ENCODE measurements at regions not wholly inside any gene's neighbourhood (a gene's known extent, or its start where the extent isn't known, plus 50 kb on each side); places are given as distances from the start of the nearest gene placed in this dataset.

- H3K27ac ChIP-seq, result peak overlapping the region; percentile 27
- TF ChIP-seq CTCF (conservative IDR thresholded peaks at IDR 0.05), result no peak
These were observed 60.7 kb upstream of the SLC13A1 start for GRCh38 chr7:123260428-123260960.

DNA sequence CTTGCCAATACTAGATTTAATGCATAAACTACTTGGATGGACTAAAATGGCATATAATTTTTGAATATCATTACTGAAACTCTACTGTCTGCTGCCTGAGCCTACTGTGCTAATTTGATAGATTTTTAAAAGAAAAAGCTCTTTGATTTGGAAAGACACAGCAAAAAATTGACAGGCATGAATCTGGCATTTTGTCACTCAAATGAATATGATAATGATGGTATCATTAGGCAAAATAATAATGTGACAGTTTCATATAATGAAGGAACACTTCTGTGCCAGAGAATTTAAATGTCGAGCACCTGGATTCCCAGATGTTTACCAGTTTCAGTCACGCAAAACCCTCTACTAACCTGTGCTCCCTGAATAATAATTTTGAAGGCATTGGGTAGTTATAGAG is 60.0 kb upstream of the SLC13A1 start:
- no peak overlapping the region for H3K27ac ChIP-seq
- no peak for TF ChIP-seq CTCF (conservative IDR thresholded peaks at IDR 0.05)
